ENCODE measurements at regions not wholly inside any gene's neighbourhood (a gene's known extent, or its start where the extent isn't known, plus 50 kb on each side); places are given as distances from the start of the nearest gene placed in this dataset.

GRCh38 chr21:43343992-43344886 lies 82.7 kb downstream of the SIK1 start:
- Histone ChIP-seq H2BK12ac (ENCODE audit: low read depth, low read length) (no peak overlapping the region), H3K14ac (ENCODE audit: insufficient read length) (no peak overlapping the region), H4K20me1 (replicated peaks in 1 of 2; ENCODE audit: control insufficient read depth in 1 of 2, insufficient read depth in 2 of 2, low read length in 2 of 2) (peaks cover 0 to 5% of the 10 kb centered on the region in 2 experiments), H3K79me2 (ENCODE audit: control insufficient read depth in 1 of 2, insufficient read depth in 2 of 2, low read length in 2 of 2) (no peaks in the 10 kb centered on the region), H3K9ac (replicated peaks in 1 of 4; ENCODE audit: extremely low read depth in 1 of 4, low read depth in 3 of 4, low read length in 3 of 4) (no peak overlapping the region), H2AK5ac (ENCODE audit: low read depth, low read length) (no peak overlapping the region), H3K18ac (ENCODE audit: extremely low read depth, low read length) (no peak overlapping the region), H3K23ac (ENCODE audit: insufficient read length) (no peak overlapping the region), H3K23me2 (ENCODE audit: low read depth, low read length) (peaks cover 1% of the 10 kb centered on the region; the same call in 1 of the 2 replicates), H4K91ac (replicated peaks; ENCODE audit: insufficient read length, low read length) (no peak overlapping the region), H2BK20ac (ENCODE audit: low read length) (no peak overlapping the region), H3K27me3 (replicated peaks in 1 of 4; ENCODE audit: control insufficient read depth in 3 of 4, extremely low read depth in 1 of 4, insufficient read depth in 3 of 4, low read length in 3 of 4) (no peaks in the 10 kb centered on the region), H2BK15ac (ENCODE audit: low read length) (no peak overlapping the region), H4K8ac (ENCODE audit: extremely low read depth, insufficient read depth, low read length) (peak overlapping the region; percentile 85; the same call in 1 of the 2 replicates), H3K56ac (replicated peaks; ENCODE audit: insufficient read length, low read depth, low read length) (no peak overlapping the region), H3K9me3 (ENCODE audit: insufficient read depth in 2 of 2, low read depth in 1 of 2, low read length in 1 of 2) (no peaks in the 10 kb centered on the region), H2BK5ac (ENCODE audit: low read depth, low read length) (no peak overlapping the region), H2BK120ac (replicated peaks; ENCODE audit: low read depth, low read length) (no peak overlapping the region), H3K4me1 (replicated peaks in 1 of 4; ENCODE audit: control insufficient read depth in 3 of 4, insufficient read depth in 4 of 4, low read length in 3 of 4) (peaks cover 0 to 8% (median 0%) of the 10 kb centered on the region in 4 experiments; a peak in 2 of 7 replicates), H3K79me1 (ENCODE audit: low read depth, low read length) (no peaks in the 10 kb centered on the region), H3K36me3 (ENCODE audit: control insufficient read depth in 2 of 4, insufficient read depth in 4 of 4, low read length in 3 of 4) (no peaks in the 10 kb centered on the region), H3K4me2 (ENCODE audit: insufficient read depth in 1 of 2, low read depth in 2 of 2, low read length in 2 of 2) (no peak overlapping the region), H3K4ac (replicated peaks; ENCODE audit: insufficient read length, low read depth, low read length) (no peak overlapping the region), H2AFZ (ENCODE audit: low read length) (no peak overlapping the region), H3K4me3 (ENCODE audit: extremely low read depth in 1 of 4, insufficient read depth in 2 of 4, low read depth in 3 of 4, low read length in 4 of 4) (no peak overlapping the region), H4K5ac (ENCODE audit: insufficient read length, low read depth, low read length) (no peak overlapping the region), H3K27ac (ENCODE audit: low read depth, low read length) (no peak overlapping the region)
- 91% methylated on average over 35 of the region's 37 CpGs; no CpG with 5 or more reads in 1 of the 2 experiments for WGBS, 2 experiments (ENCODE audit: extremely low coverage in 1 of 2, insufficient coverage in 1 of 2, insufficient read length in 1 of 2, insufficient replicate concordance in 2 of 2, low coverage in 1 of 2, low lambda C conversion rate in 2 of 2, missing lambda C conversion rate in 1 of 2)
- FAIRE-seq (no peak), DNase-seq (ENCODE audit: low read depth in 1 of 2, low spot score in 2 of 2) (no peak)
- CTCF ChIA-PET (ENCODE audit: partially characterized antibody): no interaction called here
- POLR2A ChIA-PET (ENCODE audit: partially characterized antibody): interaction anchor here (1.3 to 1.5 kb wide), 2 partner anchors 11 to 136 kb away, joined by 3 read pairs; no protein-coding TSS in a partner anchor
- TF ChIP-seq MAFK (IDR thresholded peaks at IDR 0.05; ENCODE audit: low read depth, low read length): no peak
- no peak for TF ChIP-seq POU5F1 (IDR thresholded peaks at IDR 0.05; ENCODE audit: low read depth, low read length)
- no peak for TF ChIP-seq CBX8 (IDR thresholded peaks at IDR 0.05; ENCODE audit: borderline replicate concordance, low read depth, low read length)
- TF ChIP-seq RBBP5 (IDR thresholded peaks at IDR 0.05; ENCODE audit: borderline replicate concordance, low read depth, low read length): no peak
- TF ChIP-seq TAF7 (optimal IDR thresholded peaks at IDR 0.05; ENCODE audit: borderline replicate concordance, low read depth, low read length): no peak
- no peak for TF ChIP-seq EP300 (IDR thresholded peaks at IDR 0.05; ENCODE audit: borderline replicate concordance in 1 of 2, low read depth in 2 of 2, low read length in 2 of 2)
- TF ChIP-seq KDM4A (IDR thresholded peaks at IDR 0.05; ENCODE audit: low read depth, low read length, severe bottlenecking): no peak
- no peak for TF ChIP-seq POLR2A (IDR thresholded peaks at IDR 0.05; ENCODE audit: control extremely low read depth in 1 of 2, low read depth in 2 of 2, low read length in 2 of 2)
- no peak for TF ChIP-seq SP2 (IDR thresholded peaks at IDR 0.05; ENCODE audit: low read length)
- TF ChIP-seq KDM5A (IDR thresholded peaks at IDR 0.05; ENCODE audit: low read length): no peak
- no peak for TF ChIP-seq NRF1 (IDR thresholded peaks at IDR 0.05; ENCODE audit: low read depth, low read length)
- TF ChIP-seq YY1 (IDR thresholded peaks at IDR 0.05; ENCODE audit: low read depth, low read length): no peak
- no peak for TF ChIP-seq BRCA1 (IDR thresholded peaks at IDR 0.05; ENCODE audit: low read depth, low read length)

Data from H1 (cell line).